Parathyroid adenoma (tissue), 2 donors: ENCODE measurements at regions not wholly inside any gene's neighbourhood (a gene's known extent, or its start where the extent isn't known, plus 50 kb on each side); places are given as distances from the start of the nearest gene placed in this dataset.

Experiments used
- H2AFZ ChIP-seq: fragments of 300-600 bp; sonication (generic); one replicate; pipeline ENCODE4 v1.7.0; 2017; ENCODE audit warnings: antibody characterized with exemption, mild to moderate bottlenecking
- H3K27ac ChIP-seq: fragments of 300-600 bp; sonication (generic); one replicate; pipeline ENCODE4 v1.7.0; 2017
- H3K27me3 ChIP-seq: fragments of 300-600 bp; sonication (generic); one replicate; pipeline ENCODE4 v1.7.0; 2017; ENCODE audit warnings: low read length; ENCODE audit not compliant: control insufficient read depth, insufficient read depth
- H3K36me3 ChIP-seq: fragments of 300-600 bp; sonication (generic); one replicate; pipeline ENCODE4 v1.7.0; 2017; ENCODE audit warnings: low read length; ENCODE audit not compliant: control insufficient read depth, insufficient read depth
- H3K4me1 ChIP-seq: fragments of 300-600 bp; sonication (generic); one replicate; pipeline ENCODE4 v1.7.0; 2017; ENCODE audit warnings: control low read depth
- H3K4me2 ChIP-seq: fragments of 300-600 bp; sonication (generic); one replicate; pipeline ENCODE4 v1.7.0; 2017; ENCODE audit warnings: low read length
- H3K4me3 ChIP-seq: fragments of 300-600 bp; sonication (generic); one replicate; pipeline ENCODE4 v1.7.0; 2017; ENCODE audit warnings: low read depth, low read length
- H3K79me2 ChIP-seq: fragments of 300-600 bp; sonication (generic); one replicate; pipeline ENCODE4 v1.7.0; 2017; ENCODE audit warnings: control low read depth
- H3K9ac ChIP-seq: fragments of 300-600 bp; sonication (generic); one replicate; pipeline ENCODE4 v1.7.0; 2017; ENCODE audit warnings: mild to moderate bottlenecking
- H3K9me3 ChIP-seq: fragments of 300-600 bp; sonication (generic); one replicate; pipeline ENCODE4 v1.7.0; 2017; ENCODE audit warnings: low read length; ENCODE audit not compliant: control insufficient read depth
- CTCF ChIP-seq: fragments of 300-600 bp; sonication (generic); IDR thresholded peaks from one replicate; pipeline ENCODE4 v1.7.0; 2017; ENCODE audit warnings: antibody characterized with exemption, mild to moderate bottlenecking
- donor health status: primary hyperparathyroidism.

- TF ChIP-seq CTCF = no peak
- H2AFZ ChIP-seq = no peak overlapping the region
Observed at GRCh38 chr3:171955598-171955997, 83.8 kb upstream of the FNDC3B start.

GRCh38 chr3:171956181-171956683, 83.1 kb upstream of the FNDC3B start:
- no peak for TF ChIP-seq CTCF
- no peak overlapping the region for H3K27ac ChIP-seq
- no peaks in the 10 kb centered on the region for H3K4me1 ChIP-seq
- no peaks in the 10 kb centered on the region for H3K36me3 ChIP-seq
- no peaks in the 10 kb centered on the region for H3K79me2 ChIP-seq
- no peaks in the 10 kb centered on the region for H3K27me3 ChIP-seq
- H3K9me3 ChIP-seq = no peaks in the 10 kb centered on the region
- H3K4me2 ChIP-seq = no peak overlapping the region
- H3K9ac ChIP-seq = no peak overlapping the region
- H2AFZ ChIP-seq = no peak overlapping the region
- no peak overlapping the region for H3K4me3 ChIP-seq

More at GRCh38 chr3:171955598-171955997, 83.8 kb upstream of the FNDC3B start:
- Histone ChIP-seq H3K9ac (no peak overlapping the region), H3K36me3 (no peaks in the 10 kb centered on the region), H3K9me3 (no peaks in the 10 kb centered on the region), H3K79me2 (no peaks in the 10 kb centered on the region), H3K4me3 (no peak overlapping the region), H3K4me1 (no peaks in the 10 kb centered on the region), H3K27me3 (no peaks in the 10 kb centered on the region), H3K27ac (no peak overlapping the region), H3K4me2 (no peak overlapping the region)

GRCh38 chr3:171956705-171957104, 82.7 kb upstream of the FNDC3B start:
- no peak for TF ChIP-seq CTCF
- H3K4me2 ChIP-seq = no peak overlapping the region
- no peaks in the 10 kb centered on the region for H3K9me3 ChIP-seq
- H3K27me3 ChIP-seq = no peaks in the 10 kb centered on the region
- H3K79me2 ChIP-seq = no peaks in the 10 kb centered on the region
- H3K27ac ChIP-seq = no peak overlapping the region
- H3K36me3 ChIP-seq = no peaks in the 10 kb centered on the region
- no peak overlapping the region for H3K9ac ChIP-seq
- no peak overlapping the region for H2AFZ ChIP-seq
- no peak overlapping the region for H3K4me3 ChIP-seq
- H3K4me1 ChIP-seq = no peaks in the 10 kb centered on the region

- H2AFZ ChIP-seq = no peak overlapping the region
- no peaks in the 10 kb centered on the region for H3K4me1 ChIP-seq
- TF ChIP-seq CTCF = no peak
- no peaks in the 10 kb centered on the region for H3K36me3 ChIP-seq
- no peaks in the 10 kb centered on the region for H3K27me3 ChIP-seq
- no peaks in the 10 kb centered on the region for H3K9me3 ChIP-seq
- no peak overlapping the region for H3K27ac ChIP-seq
- no peak overlapping the region for H3K9ac ChIP-seq
- H3K4me3 ChIP-seq = no peak overlapping the region
- no peak overlapping the region for H3K4me2 ChIP-seq
- H3K79me2 ChIP-seq = no peaks in the 10 kb centered on the region
Observed at GRCh38 chr3:171959532-171960089, 79.8 kb upstream of the FNDC3B start.

- Histone ChIP-seq H3K4me3 (no peak overlapping the region), H3K4me1 (no peaks in the 10 kb centered on the region), H3K9me3 (no peaks in the 10 kb centered on the region), H2AFZ (no peak overlapping the region), H3K27ac (no peak overlapping the region), H3K9ac (no peak overlapping the region), H3K36me3 (no peaks in the 10 kb centered on the region), H3K27me3 (no peaks in the 10 kb centered on the region), H3K79me2 (no peaks in the 10 kb centered on the region), H3K4me2 (no peak overlapping the region)
- no peak for TF ChIP-seq CTCF
Observed at GRCh38 chr3:171960159-171960558, 79.2 kb upstream of the FNDC3B start.
